IMR-90 (cell line): ENCODE measurements at regions not wholly inside any gene's neighbourhood (a gene's known extent, or its start where the extent isn't known, plus 50 kb on each side); places are given as distances from the start of the nearest gene placed in this dataset.

Experiments used
- ATAC-seq: fragments of 200-7000 bp; cut with Tn5 transposase; 2 replicates; pipeline ENCODE4 v1.9.1; 2020; ENCODE audit warnings: low read depth, mild to moderate bottlenecking, moderate library complexity
- BruUV-seq: library from RNA; stranded (reverse); fragments of 400-500 nt; replicated peaks from 2 replicates; lab custom pipeline; 2021; lab: Mats Ljungman, UMichigan
- CTCF ChIA-PET: fragments of 300-600 bp; formaldehyde crosslinking; extraction: SDS; loops from one replicate; lab custom pipeline; 2021; ENCODE audit warnings: antibody characterized with exemption; lab: Yijun Ruan, JAX
- POLR2A ChIA-PET: fragments of 300-600 bp; sonication (Branson Sonifier 250); formaldehyde crosslinking; loops from one replicate; lab custom pipeline; 2022; ENCODE audit warnings: antibody characterized with exemption; ENCODE audit not compliant: unreplicated experiment; lab: Charles Lee
- DNase-seq: peaks from one replicate; pipeline ENCODE4 v3.0.0; 2013
- H2AFZ ChIP-seq: replicated peaks from 2 replicates; pipeline ENCODE3; 2013; ENCODE audit warnings: low read length, mild to moderate bottlenecking; ENCODE audit not compliant: poor library complexity
- H2AK5ac ChIP-seq: 2 replicates; pipeline ENCODE4 v1.6.1; 2013; ENCODE audit warnings: low read depth, low read length, inconsistent platforms
- H2AK9ac ChIP-seq: replicated peaks from 2 replicates; pipeline ENCODE3; 2013; ENCODE audit warnings: mild to moderate bottlenecking, low read depth, low read length, moderate library complexity; ENCODE audit not compliant: poor library complexity
- H2BK120ac ChIP-seq: 2 replicates; pipeline ENCODE4 v1.6.1; 2013; ENCODE audit warnings: low read depth, low read length, inconsistent platforms
- H2BK15ac ChIP-seq: 3 replicates; pipeline ENCODE4 v1.6.1; 2013; ENCODE audit warnings: low read depth, low read length, inconsistent platforms
- H2BK20ac ChIP-seq: 2 replicates; pipeline ENCODE4 v1.6.1; 2013; ENCODE audit warnings: low read depth, mild to moderate bottlenecking, inconsistent platforms, low read length, moderate library complexity
- H2BK5ac ChIP-seq: 2 replicates; pipeline ENCODE4 v1.6.1; 2013; ENCODE audit warnings: mild to moderate bottlenecking, low read depth, low read length, inconsistent platforms; ENCODE audit not compliant: poor library complexity, severe bottlenecking
- H3K14ac ChIP-seq: replicated peaks from 2 replicates; pipeline ENCODE4 v1.6.1; 2013; ENCODE audit warnings: low read depth, low read length, inconsistent platforms
- H3K18ac ChIP-seq: 2 replicates; pipeline ENCODE4 v1.6.1; 2013; ENCODE audit warnings: low read depth, low read length, control low read depth
- H3K23ac ChIP-seq: 2 replicates; pipeline ENCODE4 v1.6.1; 2013; ENCODE audit warnings: low read depth, low read length, inconsistent platforms
- H3K27ac ChIP-seq: 2 replicates; pipeline ENCODE4 v1.5.1; 2013; ENCODE audit warnings: mild to moderate bottlenecking, control low read depth, low read length; ENCODE audit not compliant: insufficient read depth
- H3K27me3 ChIP-seq: 2 replicates; pipeline ENCODE4 v1.6.1; 2013; ENCODE audit warnings: low read length; ENCODE audit not compliant: control insufficient read depth, insufficient read depth
- H3K36me3 ChIP-seq: 2 replicates; pipeline ENCODE4 v1.6.1; 2013; ENCODE audit warnings: low read length, mixed read lengths; ENCODE audit not compliant: control insufficient read depth, insufficient read depth
- H3K4ac ChIP-seq: 2 replicates; pipeline ENCODE4 v1.6.1; 2013; ENCODE audit warnings: low read depth, low read length, inconsistent platforms
- H3K4me1 ChIP-seq: 2 replicates; pipeline ENCODE4 v1.6.1; 2013; ENCODE audit warnings: low read length, mixed read lengths; ENCODE audit not compliant: control insufficient read depth, insufficient read depth
- H3K4me2 ChIP-seq: 2 replicates; pipeline ENCODE4 v1.6.1; 2013; ENCODE audit warnings: low read depth, mild to moderate bottlenecking, control low read depth, low read length, moderate library complexity
- H3K4me3 ChIP-seq: 2 replicates; pipeline ENCODE4 v1.5.1; 2013; ENCODE audit warnings: low read depth, mild to moderate bottlenecking, control low read depth, low read length, moderate library complexity; ENCODE audit not compliant: insufficient read depth
- H3K56ac ChIP-seq: 2 replicates; pipeline ENCODE4 v1.6.1; 2013; ENCODE audit warnings: low read length, inconsistent platforms; ENCODE audit not compliant: insufficient read depth; ENCODE audit errors: extremely low read depth
- H3K79me1 ChIP-seq, 2 experiments: 2 replicates each; pipeline ENCODE4 v1.6.1; 2013; ENCODE audit warnings: low read length in 2 of 2, inconsistent platforms in 1 of 2, low read depth in 1 of 2
- H3K9ac ChIP-seq: 2 replicates; pipeline ENCODE4 v1.6.1; 2013; ENCODE audit warnings: low read depth, low read length, control low read depth
- H3K9me1 ChIP-seq: 2 replicates; pipeline ENCODE4 v1.6.1; 2013; ENCODE audit warnings: low read length, inconsistent platforms; ENCODE audit not compliant: insufficient read depth
- H3K9me3 ChIP-seq: 2 replicates; pipeline ENCODE4 v1.6.1; 2013; ENCODE audit warnings: low read length; ENCODE audit not compliant: control insufficient read depth, insufficient read depth
- H4K20me1 ChIP-seq: 2 replicates; pipeline ENCODE4 v1.6.1; 2013; ENCODE audit warnings: low read length, inconsistent platforms; ENCODE audit not compliant: insufficient read depth
- H4K5ac ChIP-seq: 2 replicates; pipeline ENCODE4 v1.6.1; 2013; ENCODE audit warnings: mild to moderate bottlenecking, low read depth, low read length, control low read depth
- H4K8ac ChIP-seq, 2 experiments: 2 replicates each; pipeline ENCODE4 v1.6.1; 2013; ENCODE audit warnings: low read depth in 2 of 2, low read length in 2 of 2, control low read depth in 1 of 2, inconsistent platforms in 1 of 2
- H4K91ac ChIP-seq: 2 replicates; pipeline ENCODE4 v1.6.1; 2013; ENCODE audit warnings: low read depth, low read length, inconsistent platforms; ENCODE audit not compliant: insufficient read depth
- BHLHE40 ChIP-seq: fragments of 150-350 bp; IDR thresholded peaks from 2 replicates; pipeline ENCODE4 v1.6.1; 2016; ENCODE audit warnings: mild to moderate bottlenecking, low read depth, low read length
- CEBPB ChIP-seq: IDR thresholded peaks from 2 replicates; pipeline ENCODE4 v1.6.1; 2012; ENCODE audit warnings: low read depth, low read length, improper control_type of control experiment
- CHD1 ChIP-seq: IDR thresholded peaks from 2 replicates; pipeline ENCODE4 v1.6.1; 2012; ENCODE audit warnings: low read depth, low read length, improper control_type of control experiment
- CTCF ChIP-seq: conservative IDR thresholded peaks from 2 replicates; pipeline ENCODE4 v1.5.1; 2012; ENCODE audit warnings: mild to moderate bottlenecking, low read depth, low read length, improper control_type of control experiment
- FOS ChIP-seq: fragments of 150-350 bp; IDR thresholded peaks from 2 replicates; pipeline ENCODE4 v1.6.1; 2016; ENCODE audit warnings: low read depth, low read length
- MAZ ChIP-seq: IDR thresholded peaks from 2 replicates; pipeline ENCODE4 v1.6.1; 2012; ENCODE audit warnings: low read depth, mild to moderate bottlenecking, low read length, improper control_type of control experiment, moderate library complexity, borderline replicate concordance
- NFE2L2 ChIP-seq: fragments of 150-350 bp; IDR thresholded peaks from 2 replicates; pipeline ENCODE4 v1.6.1; 2016; ENCODE audit warnings: low read depth, mild to moderate bottlenecking, low read length
- POLR2A ChIP-seq: IDR thresholded peaks from 2 replicates; pipeline ENCODE4 v1.6.1; 2012; ENCODE audit warnings: mild to moderate bottlenecking, low read depth, low read length
- RAD21 ChIP-seq: IDR thresholded peaks from 2 replicates; pipeline ENCODE4 v1.6.1; 2012; ENCODE audit warnings: low read length, improper control_type of control experiment
- RCOR1 ChIP-seq: IDR thresholded peaks from 2 replicates; pipeline ENCODE4 v1.6.1; 2012; ENCODE audit warnings: mild to moderate bottlenecking, low read length, improper control_type of control experiment; ENCODE audit not compliant: insufficient replicate concordance
- WGBS, 2 experiments: methylation state at CpG; one replicate each; pipeline versions ENCODE4 v1.1.5 to v1.1.7; 2013; ENCODE audit warnings: missing lambda C conversion rate in 2 of 2; ENCODE audit not compliant: insufficient read length in 1 of 2; ENCODE audit errors: extremely low coverage in 2 of 2; 5-methylcytosine and 5-hydroxymethylcytosine counted together
- dilution Hi-C: fragments of 300-500 bp; cut with HindIII; formaldehyde crosslinking; loops from one replicate; pipeline ENCODE4 v1.14.3; 2018; ENCODE audit warnings: low sequenced_read_pairs; ENCODE audit not compliant: unreplicated experiment
- in situ Hi-C: fragments of 300-500 bp; cut with MboI; formaldehyde crosslinking; loops from 3 replicates; pipeline ENCODE4 v1.14.3; 2019; ENCODE audit warnings: low sequenced_read_pairs, inconsistent platforms, mixed read lengths
- intact Hi-C: fragments of 100-400 bp; cut with micrococcal nuclease; formaldehyde crosslinking; loops from 2 replicates; pipeline ENCODE4 v1.10.0; 2022

GRCh38 chr10:6667150-6667549, 87.1 kb upstream of the PRKCQ start:
- no peak overlapping the region for H3K4me3 ChIP-seq
- H4K5ac ChIP-seq = no peak overlapping the region
- no peaks in the 10 kb centered on the region for H3K9me1 ChIP-seq
- H3K4me1 ChIP-seq = no peaks in the 10 kb centered on the region
- WGBS, 2 experiments = no CpG with 5 or more reads among the region's 4 CpGs
- no peak overlapping the region for H2BK15ac ChIP-seq
- no peak overlapping the region for H3K56ac ChIP-seq
- ATAC-seq = no peak
- no TSS peak for BruUV-seq
- CTCF ChIA-PET = interaction anchor here (0.6 to 1.2 kb wide), 8 partner anchors 8 to 709 kb away, joined by 3 to 4 read pairs (median 3); no protein-coding TSS in a partner anchor
- no peak overlapping the region for H3K4ac ChIP-seq
- H3K27me3 ChIP-seq = no peaks in the 10 kb centered on the region
- no peaks in the 10 kb centered on the region for H3K9me3 ChIP-seq
- H2AK5ac ChIP-seq = no peak overlapping the region
- H4K8ac ChIP-seq = no peak overlapping the region
- dilution Hi-C loops = no loop called here
- H3K27ac ChIP-seq = no peak overlapping the region
- no peak overlapping the region for H2BK5ac ChIP-seq
- H3K79me1 ChIP-seq = no peaks in the 10 kb centered on the region
- no peak overlapping the region for H2AFZ ChIP-seq
- POLR2A ChIA-PET = no interaction called here
- no peak for TF ChIP-seq NFE2L2
- TF ChIP-seq MAZ = no peak
- TF ChIP-seq BHLHE40 = no peak
- no peak for TF ChIP-seq POLR2A
- no peak for TF ChIP-seq FOS
- no peak for TF ChIP-seq RCOR1
- TF ChIP-seq CHD1 = no peak
- TF ChIP-seq CTCF = no peak
- TF ChIP-seq CEBPB = no peak
- TF ChIP-seq RAD21 = no peak
- no peak for DNase-seq
- H3K23ac ChIP-seq = no peak overlapping the region
- H3K36me3 ChIP-seq = no peaks in the 10 kb centered on the region
- H2BK120ac ChIP-seq = no peak overlapping the region
- H3K4me2 ChIP-seq = no peak overlapping the region
- in situ Hi-C loops = loop anchor here (5.0 kb wide), 1 partner anchor 245 kb away; no protein-coding TSS in a partner anchor
- H3K9ac ChIP-seq = no peak overlapping the region
- intact Hi-C loops = loop anchor here (1.0 kb wide), 1 partner anchor 250 kb away; no protein-coding TSS in a partner anchor
- H4K91ac ChIP-seq = no peak overlapping the region
- no peaks in the 10 kb centered on the region for H4K20me1 ChIP-seq
- no peak overlapping the region for H3K14ac ChIP-seq
- H2BK20ac ChIP-seq = no peak overlapping the region
- no peak overlapping the region for H3K18ac ChIP-seq
- no peak overlapping the region for H2AK9ac ChIP-seq
